Endothelial cell of umbilical vein (primary cell): ENCODE measurements at regions not wholly inside any gene's neighbourhood (a gene's known extent, or its start where the extent isn't known, plus 50 kb on each side); places are given as distances from the start of the nearest gene placed in this dataset.

ENCODE experiments used
- BruUV-seq: library from RNA; stranded (reverse); fragments of 400-500 nt; replicated peaks from 2 replicates; lab custom pipeline; 2021; lab: Mats Ljungman, UMichigan
- CTCF ChIA-PET: fragments of 300-600, 350-600 bp; sonication (Branson Sonifier 250); formaldehyde crosslinking; loops from one replicate; lab custom pipeline; 2021; ENCODE audit warnings: antibody characterized with exemption, inconsistent platforms; lab: Charles Lee
- POLR2A ChIA-PET: fragments of 300-600, 350-600 bp; sonication (Branson Sonifier 250); formaldehyde crosslinking; loops from one replicate; lab custom pipeline; 2021; ENCODE audit warnings: antibody characterized with exemption, inconsistent platforms; lab: Charles Lee
- DNase-seq: peaks from one replicate; pipeline ENCODE4 v3.0.0-alpha.2; 2011; ENCODE audit warnings: low read depth, low spot score
- FAIRE-seq: peaks from 2 replicates; lab custom pipeline; 2011; peaks lifted over from hg19 to GRCh38; lab: Jason Lieb, UNC
- H2AFZ ChIP-seq: 2 replicates; pipeline ENCODE4 v1.6.0; 2012; ENCODE audit warnings: low read depth, low read length, control low read depth, inconsistent platforms
- H3K27ac ChIP-seq: 2 replicates; pipeline ENCODE4 v1.5.1; 2011; ENCODE audit warnings: low read depth, mild to moderate bottlenecking, control low read depth, low read length, moderate library complexity; ENCODE audit not compliant: insufficient read depth
- H3K27me3 ChIP-seq, 2 experiments: 2 replicates each; pipeline versions ENCODE4 v1.6.0 to v1.6.1; 2011; ENCODE audit warnings: low read length in 2 of 2, mixed read lengths in 1 of 2; ENCODE audit not compliant: control insufficient read depth in 2 of 2, insufficient read depth in 2 of 2
- H3K36me3 ChIP-seq, 2 experiments: 2 replicates in 1 of 2; 3 replicates in 1 of 2; pipeline ENCODE4 v1.5.1; 2011; ENCODE audit warnings: low read length in 2 of 2, mild to moderate bottlenecking in 1 of 2, moderate library complexity in 1 of 2; ENCODE audit not compliant: control insufficient read depth in 2 of 2, insufficient read depth in 2 of 2; ENCODE audit errors: extremely low read depth in 1 of 2
- H3K4me1 ChIP-seq: 3 replicates; pipeline ENCODE4 v1.5.1; 2011; ENCODE audit warnings: mild to moderate bottlenecking, low read length; ENCODE audit not compliant: control insufficient read depth, insufficient read depth; ENCODE audit errors: extremely low read depth
- H3K4me2 ChIP-seq: 2 replicates; pipeline ENCODE4 v1.6.1; 2011; ENCODE audit warnings: low read length, control low read depth, mixed read lengths; ENCODE audit not compliant: insufficient read depth
- H3K4me3 ChIP-seq, 3 experiments: fragments of 200-600 bp in 1 of 3; sonication (generic), shearing (Covaris generic) in 1 of 3; replicated peaks in 1 of 3; 2 replicates each; pipeline ENCODE4 v1.5.1; 2011 to 2016; ENCODE audit warnings: control low read depth in 3 of 3, low read length in 3 of 3, mild to moderate bottlenecking in 2 of 3, inconsistent platforms in 1 of 3, low read depth in 1 of 3, moderate library complexity in 1 of 3; ENCODE audit not compliant: insufficient read depth in 1 of 3
- H3K79me2 ChIP-seq: 2 replicates; pipeline ENCODE4 v1.6.0; 2012; ENCODE audit warnings: low read length, inconsistent platforms; ENCODE audit not compliant: control insufficient read depth, insufficient read depth
- H3K9ac ChIP-seq: replicated peaks from 2 replicates; pipeline ENCODE3; 2011; ENCODE audit warnings: low read length, control low read depth; ENCODE audit not compliant: insufficient read depth; ENCODE audit errors: extremely low read depth
- H3K9me1 ChIP-seq: replicated peaks from 3 replicates; pipeline ENCODE4 v1.6.0; 2011; ENCODE audit warnings: mild to moderate bottlenecking, low read length; ENCODE audit not compliant: control insufficient read depth, insufficient read depth; ENCODE audit errors: extremely low read depth
- H3K9me3 ChIP-seq: replicated peaks from 2 replicates; pipeline ENCODE4 v1.5.1; 2012; ENCODE audit warnings: low read length, inconsistent platforms; ENCODE audit not compliant: control insufficient read depth, insufficient read depth
- H4K20me1 ChIP-seq: replicated peaks from 2 replicates; pipeline ENCODE3; 2011; ENCODE audit warnings: mild to moderate bottlenecking, low read length; ENCODE audit not compliant: control insufficient read depth, insufficient read depth; ENCODE audit errors: extremely low read depth
- CTCF ChIP-seq, 2 donors: IDR thresholded peaks; 1 replicate in 1 of 2; 2 replicates in 1 of 2; pipeline ENCODE4 v1.5.1; 2011; ENCODE audit warnings: low read length in 2 of 2, mild to moderate bottlenecking in 2 of 2, moderate library complexity in 2 of 2, control low read depth in 1 of 2, inconsistent platforms in 1 of 2, low read depth in 1 of 2; ENCODE audit not compliant: insufficient read depth in 1 of 2; ENCODE audit errors: extremely low read depth in 1 of 2
- GATA2 ChIP-seq: IDR thresholded peaks from 2 replicates; pipeline ENCODE4 v1.7.0; 2011; ENCODE audit warnings: low read depth, mild to moderate bottlenecking, moderate library complexity, mixed read lengths, low read length; ENCODE audit not compliant: insufficient read length, insufficient read depth
- MYC ChIP-seq: IDR thresholded peaks from one replicate; pipeline ENCODE4 v1.6.1; 2011; ENCODE audit warnings: mild to moderate bottlenecking, low read depth, low read length
- POLR2A ChIP-seq: IDR thresholded peaks from 2 replicates; pipeline ENCODE4 v1.6.1; 2012; ENCODE audit warnings: low read depth, mild to moderate bottlenecking, control low read depth, low read length
- dilution Hi-C: fragments of 300-500 bp; cut with MboI; formaldehyde crosslinking; loops from one replicate; pipeline ENCODE4 v1.15.0; 2019; ENCODE audit warnings: low sequenced_read_pairs; ENCODE audit not compliant: extremely low pct_ligation_motif_present
- intact Hi-C: fragments of 100-400 bp; cut with micrococcal nuclease; formaldehyde crosslinking; loops from one replicate; pipeline ENCODE4 v1.10.0; 2022
- TF ChIP-seq, protein P1 (sequence below): IDR thresholded peaks from 2 replicates; pipeline ENCODE4 v1.6.1; 2011; ENCODE audit not compliant: insufficient read depth, insufficient read length

DNA sequence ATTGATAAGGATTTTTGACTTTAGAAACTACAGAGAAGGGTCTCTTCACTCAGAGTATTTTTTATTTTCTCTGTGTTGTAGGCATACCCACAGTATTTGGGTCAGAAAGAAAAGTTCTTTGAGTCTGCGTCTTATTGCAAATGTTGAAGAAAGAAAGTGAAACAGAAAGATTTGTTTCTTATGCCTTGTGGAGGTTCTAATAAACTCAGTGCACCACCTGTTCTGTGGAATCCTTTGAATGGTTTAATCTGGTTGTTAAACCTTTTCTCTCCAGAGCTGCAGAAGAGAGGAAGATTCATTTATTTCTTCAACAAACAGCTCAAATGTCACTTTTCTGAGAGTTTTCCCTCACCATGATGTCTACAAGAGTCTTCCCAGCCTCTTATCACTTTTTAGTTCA is 146.6 kb upstream of the PLEKHG7 start:
- no peaks in the 10 kb centered on the region for H3K79me2 ChIP-seq
- no peaks in the 10 kb centered on the region for H3K9me1 ChIP-seq
- dilution Hi-C loops, result no loop called here
- H3K4me1 ChIP-seq, result peaks cover 6% of the 10 kb centered on the region
- no peak overlapping the region for H2AFZ ChIP-seq
- intact Hi-C loops, result no loop called here
- no peak overlapping the region for H3K9ac ChIP-seq
- POLR2A ChIA-PET, result no interaction called here
- no peak for TF ChIP-seq POLR2A
- TF ChIP-seq MYC, result no peak
- TF ChIP-seq CTCF (IDR thresholded peaks at IDR 0.05; ENCODE audit: extremely low read depth in 1 of 2, insufficient read depth in 1 of 2, low read depth in 1 of 2, low read length in 2 of 2), result no peak
- TF ChIP-seq GATA2, result no peak
- TF ChIP-seq, protein P1, sequence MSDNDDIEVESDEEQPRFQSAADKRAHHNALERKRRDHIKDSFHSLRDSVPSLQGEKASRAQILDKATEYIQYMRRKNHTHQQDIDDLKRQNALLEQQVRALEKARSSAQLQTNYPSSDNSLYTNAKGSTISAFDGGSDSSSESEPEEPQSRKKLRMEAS, result no peak
- no peaks in the 10 kb centered on the region for H3K9me3 ChIP-seq
- H3K27ac ChIP-seq, result no peak overlapping the region
- no peaks in the 10 kb centered on the region for H3K36me3 ChIP-seq
- no peak for FAIRE-seq
- CTCF ChIA-PET, result interaction anchor here (1.4 to 1.9 kb wide), 2 partner anchors 15 to 1175 kb away, joined by 4 read pairs; no protein-coding TSS in a partner anchor
- BruUV-seq, result no TSS peak
- no peak overlapping the region for H3K4me2 ChIP-seq
- no peak for DNase-seq
- no peaks in the 10 kb centered on the region for H4K20me1 ChIP-seq
- no peak overlapping the region for H3K4me3 ChIP-seq
- no peaks in the 10 kb centered on the region for H3K27me3 ChIP-seq
